ENCODE measurements at regions not wholly inside any gene's neighbourhood (a gene's known extent, or its start where the extent isn't known, plus 50 kb on each side); places are given as distances from the start of the nearest gene placed in this dataset.

DNA sequence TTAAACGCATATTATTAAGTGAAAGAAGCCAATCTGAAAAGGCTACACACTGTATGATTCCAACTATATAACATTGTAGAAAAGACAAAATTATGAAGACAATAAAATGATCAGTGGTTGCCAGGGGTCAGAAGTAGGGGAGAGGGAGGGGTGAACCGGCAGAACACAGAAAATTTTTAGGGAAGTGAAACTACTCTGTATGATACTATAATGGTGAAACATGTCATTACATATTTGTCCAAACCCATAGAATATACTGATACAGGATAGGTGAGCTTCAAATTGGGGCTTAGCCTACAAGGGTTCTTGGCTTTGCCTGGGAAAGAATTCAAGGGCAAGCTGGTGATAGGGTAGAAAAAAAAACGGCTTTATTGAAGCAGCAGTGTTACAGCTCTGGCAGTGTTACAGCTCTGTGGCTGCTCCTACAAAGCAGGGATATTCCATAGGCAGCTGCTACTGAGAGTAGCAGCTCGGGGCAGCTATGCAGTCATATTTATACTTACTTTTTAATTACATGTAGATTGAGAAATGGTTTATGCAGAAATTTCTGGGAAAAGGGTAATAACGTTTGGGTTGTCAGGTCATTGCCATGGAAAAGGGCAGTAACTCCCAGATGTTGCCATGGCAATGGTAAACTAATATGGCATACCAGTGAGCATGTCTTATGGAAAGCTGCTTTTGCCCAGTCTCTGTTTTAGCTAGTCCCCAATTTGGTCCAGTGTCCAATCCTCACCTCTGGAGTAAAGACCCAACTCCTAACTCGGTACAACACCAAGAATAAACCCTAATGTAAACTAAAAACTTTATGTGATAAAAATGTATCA, 125.1 kb upstream of the SLC25A36 start:
- no peak for DNase-seq (ENCODE audit: low read depth in 2 of 2)

- no peak for DNase-seq (ENCODE audit: low read depth in 2 of 2)
These were observed 120.1 kb upstream of the SLC25A36 start for GRCh38 chr3:140821493-140821892.

- DNase-seq (ENCODE audit: low read depth in 2 of 2), result no peak
These were observed 119.1 kb upstream of the SLC25A36 start for GRCh38 chr3:140822401-140823047.

GRCh38 chr3:140823106-140823505, 118.5 kb upstream of the SLC25A36 start:
- no peak for DNase-seq (ENCODE audit: low read depth in 2 of 2)

DNA sequence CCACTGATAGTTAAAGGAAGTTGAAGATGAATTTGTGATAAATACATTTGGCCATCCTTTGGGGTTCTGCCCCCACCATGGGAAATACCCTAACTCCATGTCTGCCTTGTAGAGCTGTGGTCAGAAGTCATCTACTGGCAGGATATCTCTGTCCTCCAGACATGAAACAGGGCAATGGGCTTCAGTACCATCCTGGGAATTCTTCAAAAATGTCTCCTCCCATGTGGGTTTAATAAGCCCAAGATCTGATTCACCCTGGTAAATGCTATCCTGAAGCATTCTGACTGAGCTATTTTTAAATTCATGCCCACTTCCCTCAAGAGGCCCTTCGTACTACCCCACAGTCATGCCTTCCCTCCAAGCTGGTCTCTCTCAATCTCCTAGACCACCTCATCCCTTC, 113.7 kb upstream of the SLC25A36 start:
- no peak for DNase-seq (ENCODE audit: low read depth in 2 of 2)

GRCh38 chr3:140828585-140828984, 113.1 kb upstream of the SLC25A36 start:
- no peak for DNase-seq (ENCODE audit: low read depth in 2 of 2)

DNA sequence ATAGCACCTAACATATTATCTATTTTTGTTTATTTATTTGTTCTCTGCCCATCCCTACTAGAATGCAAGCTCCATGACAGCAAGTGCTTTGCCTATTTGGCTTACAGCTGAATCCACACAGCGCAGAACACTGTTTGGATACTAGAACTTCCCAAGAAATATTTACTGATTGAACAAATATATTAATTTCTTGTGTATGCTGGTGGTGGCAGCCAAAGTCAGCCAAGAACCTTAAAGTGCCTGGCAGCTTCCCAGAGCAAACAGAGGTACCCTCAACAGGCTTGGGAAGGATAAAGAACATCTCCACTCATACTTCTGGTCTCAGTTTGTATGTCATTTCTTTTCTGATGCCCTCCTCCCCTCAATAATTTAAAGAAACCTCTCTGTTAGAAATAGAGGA, 111.8 kb upstream of the SLC25A36 start:
- DNase-seq (ENCODE audit: low read depth in 2 of 2), result no peak

GRCh38 chr3:140830391-140830790, 111.2 kb upstream of the SLC25A36 start:
- no peak for DNase-seq (ENCODE audit: low read depth in 2 of 2)

DNA sequence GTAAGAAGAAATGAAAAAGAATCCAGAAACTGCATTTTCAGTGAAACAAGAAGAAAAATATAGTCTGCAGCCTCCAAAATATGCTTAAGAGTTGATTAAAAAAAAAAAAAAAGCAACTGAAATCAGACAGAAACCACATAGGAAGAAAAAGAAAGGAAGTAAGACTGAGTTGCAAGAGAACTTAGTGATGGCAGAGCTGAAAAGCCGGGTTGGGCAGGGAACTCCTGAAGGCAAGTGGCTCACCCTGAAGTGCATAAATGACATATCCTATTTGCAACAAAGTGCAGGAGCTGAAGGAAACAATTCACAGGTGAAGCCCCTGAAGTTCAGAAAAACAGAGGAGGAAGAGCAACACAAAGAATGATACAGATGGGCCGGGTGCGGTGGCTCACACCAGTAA, 108.8 kb upstream of the SLC25A36 start:
- DNase-seq (ENCODE audit: low read depth in 2 of 2), result no peak

DNA sequence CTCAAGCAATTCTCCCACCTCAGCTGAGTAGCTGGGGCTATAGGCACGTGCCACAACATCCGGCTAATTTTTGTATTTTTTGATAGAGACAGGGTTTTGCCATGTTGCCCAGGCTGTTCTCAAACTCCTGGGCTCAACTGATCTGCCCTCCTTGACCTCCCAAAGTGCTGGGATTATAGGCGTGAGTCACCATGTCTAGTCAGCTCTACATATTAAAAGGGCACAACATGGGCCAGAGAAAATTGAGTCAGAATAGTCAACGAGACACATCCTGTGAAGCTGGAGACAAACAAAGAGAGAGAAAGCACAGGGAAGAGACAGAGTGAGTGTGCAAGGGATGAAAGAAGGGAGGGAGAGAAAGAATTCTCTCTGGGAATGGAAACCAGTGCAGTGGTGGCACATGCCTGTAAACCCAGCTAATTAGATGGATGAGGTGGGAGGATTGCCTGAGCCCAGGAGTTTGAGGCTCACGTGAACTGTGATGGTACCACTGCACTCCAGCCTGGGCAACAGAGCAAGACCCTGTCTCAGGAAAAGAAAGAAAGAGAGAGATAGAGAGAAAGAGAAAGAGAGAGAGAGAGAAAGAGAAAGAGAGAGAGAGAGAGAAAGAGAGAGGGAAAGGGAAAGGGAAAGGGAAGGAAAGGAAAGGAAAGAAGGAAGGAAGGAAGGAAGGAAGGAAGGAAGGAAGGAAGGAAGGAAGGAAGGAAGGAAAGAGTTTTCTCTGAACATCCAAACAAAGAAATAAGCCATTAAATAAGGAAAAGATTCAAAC, 107.2 kb upstream of the SLC25A36 start:
- DNase-seq (ENCODE audit: low read depth in 2 of 2), result no peak

- no peak for DNase-seq (ENCODE audit: low read depth in 2 of 2)
These were observed 98.5 kb upstream of the SLC25A36 start for GRCh38 chr3:140842984-140843649.

GRCh38 chr3:140843656-140844055, 98.0 kb upstream of the SLC25A36 start:
- DNase-seq (ENCODE audit: low read depth in 2 of 2), result no peak

GRCh38 chr3:140844072-140844471, 97.6 kb upstream of the SLC25A36 start:
- no peak for DNase-seq (ENCODE audit: low read depth in 2 of 2)

DNA sequence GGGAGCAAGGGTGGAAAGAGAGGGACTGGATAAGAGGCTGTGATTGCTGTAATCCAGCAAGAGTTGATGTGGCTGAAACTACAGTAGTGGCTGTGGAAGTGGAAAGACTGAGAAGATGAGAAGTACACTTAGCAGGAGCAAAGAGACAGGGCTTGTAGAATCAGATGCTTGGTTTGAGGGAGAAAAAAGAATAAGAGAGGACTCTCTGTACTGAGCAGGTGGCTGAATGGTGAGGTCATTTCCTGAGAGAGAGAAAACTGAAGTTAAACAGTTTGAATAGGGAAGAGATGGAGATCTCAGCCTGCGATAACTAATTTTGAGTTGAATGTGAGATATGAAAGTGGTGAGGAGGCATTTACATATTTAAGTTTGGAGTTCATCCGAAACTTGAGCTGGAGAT, 95.8 kb upstream of the SLC25A36 start:
- no peak for DNase-seq (ENCODE audit: low read depth in 2 of 2)

DNA sequence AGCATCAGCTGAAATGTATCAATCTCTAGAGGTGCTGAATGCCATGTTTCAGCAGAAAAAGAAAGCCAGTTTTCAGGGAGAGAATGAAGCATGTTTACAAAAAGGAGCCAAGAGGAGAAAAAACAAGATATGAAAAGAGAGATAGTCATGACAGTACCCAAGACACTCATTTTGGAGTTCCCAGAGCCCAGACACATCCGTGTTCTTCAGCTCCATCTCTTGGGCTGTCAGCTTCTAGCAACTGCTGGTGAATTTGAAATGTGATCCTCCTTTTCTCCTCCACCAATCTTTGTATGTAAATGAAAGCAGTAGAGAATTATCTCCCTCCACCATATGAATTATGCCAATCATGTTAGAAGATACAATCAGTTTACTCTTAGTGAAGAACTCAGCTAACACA, 93.0 kb upstream of the SLC25A36 start:
- no peak for DNase-seq (ENCODE audit: low read depth in 2 of 2)

DNA sequence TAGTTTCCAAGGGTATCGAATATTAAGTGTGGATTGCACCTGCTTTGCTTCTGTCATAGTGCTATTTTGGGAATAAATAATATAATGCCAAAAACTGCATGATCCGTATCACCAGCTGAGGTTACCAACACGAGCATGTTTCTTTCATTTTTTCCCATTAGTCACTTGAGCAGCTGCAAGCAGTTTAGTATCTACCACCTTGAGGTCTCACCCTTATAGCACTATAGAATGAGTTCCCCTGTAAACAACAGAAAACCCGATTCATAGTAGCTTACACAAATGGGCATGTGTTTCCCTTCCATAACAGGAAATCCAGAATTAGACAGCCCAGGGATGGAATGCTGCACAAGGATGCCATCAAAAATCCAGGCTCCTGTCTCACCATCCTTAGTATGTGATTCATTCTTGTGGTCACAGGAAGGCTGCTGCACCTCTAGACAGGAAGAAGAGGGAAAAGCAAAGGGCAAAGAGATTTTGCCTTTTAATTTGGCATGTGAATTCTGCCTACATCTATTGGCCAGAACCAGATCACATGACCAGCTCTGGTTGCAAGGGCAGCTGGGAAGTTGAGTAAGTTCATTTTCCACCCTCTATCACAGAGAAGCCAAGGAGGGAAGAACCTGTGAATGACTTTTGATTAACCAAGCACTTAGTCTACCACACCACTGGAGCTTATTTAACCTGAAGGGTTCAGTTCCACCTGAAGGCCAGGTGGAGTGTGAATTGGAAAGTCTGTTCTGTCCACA, 91.3 kb upstream of the SLC25A36 start:
- no peak for DNase-seq (ENCODE audit: low read depth in 2 of 2)

GRCh38 chr3:140854961-140855360, 86.7 kb upstream of the SLC25A36 start:
- DNase-seq (ENCODE audit: low read depth in 2 of 2), result no peak

DNA sequence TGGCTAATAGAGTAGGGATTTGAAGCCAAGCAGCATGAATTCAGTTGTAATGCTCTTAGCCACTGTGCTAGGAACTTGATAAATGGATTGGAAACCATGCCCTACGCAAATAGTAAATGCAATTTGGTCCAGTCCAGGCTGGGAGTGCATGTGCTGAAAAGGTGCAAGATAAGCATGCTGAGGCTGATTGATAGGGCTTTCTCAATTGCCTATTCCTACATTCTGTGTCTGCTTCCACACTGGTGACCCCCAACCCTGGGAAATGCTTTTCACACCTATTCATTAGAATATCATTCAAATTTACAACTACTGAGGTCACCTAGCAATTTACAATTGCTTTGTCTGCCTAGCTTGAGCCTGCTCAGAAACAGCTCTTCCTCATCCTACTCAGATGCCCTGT, 84.7 kb upstream of the SLC25A36 start:
- DNase-seq (ENCODE audit: low read depth in 2 of 2), result no peak

DNA sequence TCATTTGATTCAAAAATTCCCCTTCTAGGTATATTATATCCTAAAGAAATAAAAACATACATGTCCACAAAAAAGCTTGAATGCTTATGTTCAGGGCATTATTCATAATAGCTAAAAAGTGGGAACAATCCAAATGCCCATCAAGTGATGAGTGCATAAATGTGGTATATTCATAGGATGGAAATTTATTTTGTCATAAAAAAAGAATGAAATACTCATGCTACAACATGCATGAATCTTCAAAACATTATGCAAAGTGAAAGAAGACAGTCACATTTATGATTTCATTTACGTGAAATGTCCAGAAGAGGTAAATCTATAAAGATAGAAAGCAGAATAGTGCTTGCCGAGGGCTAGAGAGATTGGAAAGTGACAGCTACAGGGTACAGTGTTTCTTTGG, 83.6 kb upstream of the SLC25A36 start:
- DNase-seq (ENCODE audit: low read depth in 2 of 2), result no peak

DNA sequence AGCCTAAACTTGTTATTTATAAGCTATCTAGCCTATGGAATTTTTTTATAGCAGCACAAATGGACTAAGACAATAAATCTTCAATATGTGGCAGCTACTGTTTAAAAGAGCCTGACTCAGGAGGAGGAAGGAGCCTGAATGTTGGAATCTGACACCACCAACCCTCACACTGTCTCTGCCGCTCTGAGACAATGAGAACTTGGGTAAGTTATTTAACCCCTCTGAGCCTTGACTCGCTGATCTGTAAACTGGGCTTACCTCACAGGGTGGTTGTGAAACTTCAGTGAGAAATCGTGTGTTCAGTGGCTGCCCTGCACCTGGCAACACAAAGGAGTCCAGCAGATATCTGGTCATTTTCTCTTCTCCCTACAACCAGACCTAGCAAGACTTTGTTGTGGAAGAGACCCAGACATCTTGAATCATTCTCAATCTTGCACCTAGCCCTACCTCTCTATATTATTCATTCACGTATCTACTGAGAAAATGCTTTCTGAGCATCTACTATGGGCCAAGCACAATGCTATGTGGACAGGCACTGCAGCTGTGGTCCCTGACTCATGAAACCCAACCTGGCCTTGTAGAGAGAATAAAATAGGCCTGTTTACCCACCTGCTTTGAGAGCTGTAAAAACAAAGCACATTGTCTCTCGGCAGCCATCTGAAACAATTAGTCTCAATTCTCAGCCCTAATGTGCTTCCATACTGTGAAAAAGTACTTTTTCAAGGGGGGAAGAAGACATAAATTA, 81.9 kb upstream of the SLC25A36 start:
- no peak for DNase-seq (ENCODE audit: low read depth in 2 of 2)

DNA sequence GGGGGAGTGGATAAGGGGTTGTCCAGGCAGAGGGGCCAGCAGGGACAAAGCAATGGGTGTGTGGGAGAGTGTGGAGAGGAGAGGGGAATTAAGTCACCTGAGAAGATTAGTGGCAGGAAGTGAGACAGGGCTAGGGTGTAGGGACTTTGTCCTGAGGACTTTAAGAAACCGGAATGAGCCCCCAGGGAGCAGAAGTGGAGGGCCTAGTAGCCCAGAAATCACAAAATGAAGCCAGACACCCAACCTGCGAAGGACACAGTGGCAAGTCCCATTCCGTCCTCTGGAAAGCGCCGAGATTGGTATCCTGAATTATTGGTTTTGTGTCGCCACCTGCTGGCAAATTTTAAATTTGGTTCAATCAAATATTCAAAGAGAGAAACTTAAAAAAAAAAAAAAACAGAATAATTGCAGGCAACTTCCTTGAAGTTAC, 78.0 kb upstream of the SLC25A36 start:
- peak in 1 of 2 donors; percentile 3 for DNase-seq (ENCODE audit: low read depth in 2 of 2)

Data from stimulated activated CD8-positive, alpha-beta memory T cell treated with anti-CD3 and anti-CD28 coated beads, Interleukin-2, amount 100 ng/mL, for 1 hour (primary cell).